GM19351 (cell line): ENCODE measurements at regions not wholly inside any gene's neighbourhood (a gene's known extent, or its start where the extent isn't known, plus 50 kb on each side); places are given as distances from the start of the nearest gene placed in this dataset.
"Not testable (repeated sequence)": the region's sequence is repeated elsewhere in the genome, so short reads cannot be mapped to it uniquely, and the experiment has no call there.

Experiments used
- ATAC-seq: cut with Tn5 transposase; IDR thresholded peaks from one replicate; pipeline ENCODE4 v1.9.1; 2021; ENCODE audit warnings: mild to moderate bottlenecking, moderate library complexity; ENCODE audit not compliant: unreplicated experiment

- ATAC-seq = not testable (repeated sequence)
These were observed 118.4 kb upstream of the PTPN20 start for GRCh38 chr10:46792657-46793357.

DNA sequence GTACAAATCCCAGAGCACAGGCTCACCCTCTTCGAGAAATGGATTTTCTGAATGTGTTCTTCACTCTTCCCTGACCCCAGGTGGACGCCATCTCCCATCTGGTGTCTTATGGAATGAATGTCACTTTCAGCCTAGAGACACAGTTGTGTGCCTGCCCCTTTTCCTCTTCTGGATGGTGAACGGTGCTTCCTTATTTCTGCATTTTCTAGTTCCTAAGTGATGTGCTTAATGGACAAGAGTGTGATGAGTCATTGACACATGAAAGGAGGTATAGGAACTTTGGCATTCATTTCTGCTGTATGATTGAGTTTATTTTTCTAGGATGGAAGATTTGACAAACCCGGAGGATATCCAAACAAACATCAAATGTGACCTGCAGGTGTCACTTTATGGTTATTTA is 114.9 kb upstream of the PTPN20 start:
- ATAC-seq = not testable (repeated sequence)

DNA sequence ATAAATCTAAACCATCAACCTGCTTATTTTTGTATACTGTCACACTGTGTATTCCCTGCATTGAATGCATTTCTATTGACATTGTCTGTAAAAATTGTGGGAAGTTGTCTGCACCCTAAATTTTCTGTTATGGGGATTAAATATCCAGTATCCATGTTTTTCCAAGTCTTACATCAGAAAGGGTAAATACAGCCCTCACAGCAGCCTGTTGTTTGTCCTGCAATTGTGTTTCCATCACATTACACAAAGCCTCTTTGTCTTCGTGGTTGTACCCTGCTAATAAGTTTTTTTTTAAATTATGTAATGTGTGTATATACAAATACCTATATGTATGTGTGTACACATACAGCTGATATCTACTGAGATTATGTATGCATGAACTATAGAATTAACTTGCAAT is 109.2 kb upstream of the PTPN20 start:
- not testable (repeated sequence) for ATAC-seq

DNA sequence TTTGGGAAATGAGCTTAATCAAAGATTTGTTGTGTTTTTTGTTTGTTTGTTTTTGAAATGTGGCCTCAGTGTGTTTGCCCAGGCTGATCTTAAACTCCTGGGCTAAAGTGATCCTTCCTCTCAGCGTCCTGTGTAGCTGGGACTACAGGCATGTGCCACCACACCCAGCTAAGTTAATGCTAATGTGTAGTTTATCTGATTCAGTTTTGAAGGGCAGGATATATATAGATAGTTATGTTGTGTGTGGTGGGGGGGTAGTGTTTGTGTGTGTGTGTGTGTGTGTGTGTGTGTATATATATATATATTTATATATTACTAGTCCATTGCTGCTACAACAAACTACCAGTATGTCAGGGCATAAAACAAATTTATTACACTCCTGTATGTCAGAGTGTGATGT is 108.1 kb upstream of the PTPN20 start:
- ATAC-seq = not testable (repeated sequence)

GRCh38 chr10:46810222-46810621 is 101.0 kb upstream of the PTPN20 start:
- ATAC-seq = not testable (repeated sequence)

DNA sequence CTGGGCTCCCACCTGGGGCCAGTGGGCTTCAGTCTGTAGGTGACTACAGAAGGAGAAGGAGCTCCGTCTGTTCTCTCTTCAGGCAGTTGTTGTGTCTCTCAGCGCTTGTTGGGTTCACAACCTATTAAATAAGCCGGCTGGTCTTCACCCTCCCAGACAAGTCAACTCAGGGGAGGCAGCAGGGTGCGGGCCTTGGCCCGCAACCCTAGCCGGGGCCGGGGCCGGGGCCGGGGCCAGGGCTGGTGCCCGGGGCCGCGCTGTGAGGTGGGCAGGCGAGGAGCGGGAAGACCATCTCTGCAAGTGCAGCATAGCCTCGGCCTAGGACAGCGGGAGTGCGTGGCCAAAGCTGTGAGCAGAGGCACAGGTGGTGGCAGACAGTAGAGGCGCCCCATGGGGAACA is 95.1 kb upstream of the PTPN20 start:
- ATAC-seq = not testable (repeated sequence)

GRCh38 chr10:46840393-46841050 is 70.7 kb upstream of the PTPN20 start:
- ATAC-seq = not testable (repeated sequence)

GRCh38 chr10:46841051-46841593 is 70.1 kb upstream of the PTPN20 start:
- ATAC-seq = not testable (repeated sequence)

- not testable (repeated sequence) for ATAC-seq
These were observed 66.0 kb upstream of the PTPN20 start for GRCh38 chr10:46845194-46845593.

DNA sequence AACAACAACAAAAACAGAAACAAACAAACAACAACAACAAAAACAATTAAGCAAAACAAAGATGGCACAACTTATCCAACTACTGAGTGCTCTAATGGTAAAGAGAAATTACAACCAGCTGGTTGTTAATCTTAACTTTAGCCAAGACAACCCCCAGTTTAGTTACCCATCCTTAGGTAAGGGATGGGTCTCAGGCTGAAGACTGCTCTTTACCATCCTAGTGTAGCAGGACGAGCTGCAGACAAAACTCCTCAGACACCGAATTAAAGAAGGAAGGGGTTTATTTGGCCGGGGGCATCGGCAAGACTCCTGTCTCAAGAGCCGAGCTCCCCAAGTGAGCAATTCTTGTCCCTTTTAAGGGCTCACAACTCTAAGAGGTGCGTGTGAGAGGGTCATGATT is 65.6 kb upstream of the PTPN20 start:
- ATAC-seq = not testable (repeated sequence)

DNA sequence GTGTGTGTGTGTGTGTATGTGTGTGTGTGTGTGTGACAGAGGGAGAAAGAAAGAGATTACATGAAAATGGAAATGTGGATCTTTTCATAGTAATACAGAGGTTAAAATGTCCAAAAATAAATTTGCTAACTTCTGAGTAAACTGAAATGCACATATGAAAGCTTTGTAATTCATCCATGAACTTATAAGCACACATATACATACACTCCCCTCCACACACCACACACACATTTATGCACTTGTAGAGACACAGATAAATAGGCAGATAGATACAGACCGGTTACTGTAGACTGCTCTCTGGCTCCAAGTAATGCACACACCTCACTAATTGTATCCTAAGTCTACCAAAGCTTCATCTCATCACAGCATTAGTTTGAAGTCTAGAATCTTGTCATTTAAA is 50.5 kb upstream of the PTPN20 start:
- ATAC-seq = not testable (repeated sequence)
